Germinal center (tissue), 1 donor: ENCODE measurements at regions not wholly inside any gene's neighbourhood (a gene's known extent, or its start where the extent isn't known, plus 50 kb on each side); places are given as distances from the start of the nearest gene placed in this dataset.
"Not testable (repeated sequence)": the region's sequence is repeated elsewhere in the genome, so short reads cannot be mapped to it uniquely, and the experiment has no call there.

Experiments used
- DNase-seq: peaks from one replicate; pipeline ENCODE4 v3.0.0; 2012; ENCODE audit warnings: mixed read lengths, low spot score

DNA sequence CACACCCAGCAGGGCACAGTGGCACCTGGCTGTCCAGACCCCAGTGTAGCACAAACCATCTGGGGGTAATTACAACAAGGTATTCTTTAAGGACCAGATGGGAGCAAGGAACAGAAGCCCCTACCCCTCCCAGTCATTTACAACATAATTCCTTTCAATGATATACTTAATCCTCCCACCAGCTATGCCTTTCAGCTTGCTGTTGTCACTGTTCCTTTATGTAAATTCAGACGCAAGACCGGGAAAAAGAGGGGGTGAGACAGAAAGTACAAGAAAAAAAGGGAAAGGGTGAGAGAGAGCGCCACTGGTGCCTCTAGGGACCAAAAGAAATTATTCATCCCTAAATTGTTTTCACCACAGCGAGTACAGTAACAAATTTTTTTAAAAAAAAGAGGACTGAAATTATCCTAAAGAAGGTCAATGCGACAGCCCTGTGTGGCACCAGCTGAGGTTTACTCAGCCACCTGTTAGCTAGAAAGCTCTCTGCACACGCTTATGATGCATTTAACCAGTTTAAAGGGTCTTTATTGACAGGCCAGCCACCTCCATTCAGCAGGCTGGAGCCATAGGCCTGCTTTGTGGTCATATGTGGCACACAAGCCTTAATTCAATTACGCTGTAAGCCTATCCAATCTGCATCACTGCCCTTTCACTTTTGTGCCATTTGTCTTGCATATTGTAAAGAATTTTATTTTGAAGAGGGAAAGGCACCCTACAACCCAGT, 210.2 kb upstream of the ISL1 start:
- no peak for DNase-seq

DNA sequence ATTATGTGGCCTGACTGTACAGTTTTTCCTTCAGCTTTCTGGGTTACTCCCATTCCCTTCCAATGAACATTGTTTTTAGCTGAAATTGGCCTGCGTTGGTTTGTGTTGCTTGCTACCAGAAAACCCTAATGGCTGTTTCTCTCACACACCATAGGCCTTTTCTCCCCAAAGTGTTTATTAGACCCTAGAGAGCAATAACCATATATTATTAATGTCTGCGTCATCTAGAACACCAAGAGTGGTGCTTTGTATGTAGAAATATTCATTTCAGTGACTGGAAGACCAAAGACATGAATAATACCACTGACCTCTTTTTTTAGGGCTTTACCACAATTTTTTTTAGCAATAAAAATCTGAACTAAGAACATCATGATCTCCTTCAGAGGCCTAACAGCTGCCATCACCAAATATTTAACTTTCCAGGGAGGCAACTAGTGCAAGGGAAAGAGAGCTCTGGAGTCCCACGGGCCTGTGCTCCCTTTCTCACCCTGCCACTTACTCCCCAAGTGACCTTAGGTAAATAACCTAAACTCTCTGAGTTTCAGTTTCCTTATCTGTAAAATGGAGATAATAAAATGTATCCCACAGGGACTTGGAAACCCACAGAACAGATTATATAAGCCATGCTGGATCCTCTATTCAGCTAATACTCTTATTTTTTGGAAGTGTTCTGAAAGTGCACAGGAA, 201.9 kb upstream of the ISL1 start:
- DNase-seq = no peak

DNA sequence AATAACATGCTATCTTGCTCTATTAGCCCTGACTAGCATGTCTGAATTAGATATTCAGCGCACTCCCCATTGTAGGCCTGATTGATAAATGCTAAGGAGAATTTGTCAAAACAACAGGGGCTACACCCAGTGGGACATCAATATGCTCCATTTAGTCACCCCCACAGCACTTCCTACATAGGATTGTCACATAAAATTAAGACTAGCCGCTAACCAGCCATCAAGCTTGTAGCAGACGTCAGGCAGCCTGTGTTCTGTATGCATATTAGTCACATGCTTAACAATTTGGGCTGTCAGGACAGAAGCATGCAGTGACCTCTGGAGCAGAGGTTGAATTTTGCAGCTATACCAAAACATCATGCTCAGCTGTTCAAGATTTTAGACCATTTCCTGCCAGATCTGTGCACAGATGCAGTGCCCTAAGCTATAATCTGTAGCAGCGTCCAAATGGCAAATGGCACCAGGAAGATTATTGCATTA, 197.4 kb upstream of the ISL1 start:
- DNase-seq = no peak

DNA sequence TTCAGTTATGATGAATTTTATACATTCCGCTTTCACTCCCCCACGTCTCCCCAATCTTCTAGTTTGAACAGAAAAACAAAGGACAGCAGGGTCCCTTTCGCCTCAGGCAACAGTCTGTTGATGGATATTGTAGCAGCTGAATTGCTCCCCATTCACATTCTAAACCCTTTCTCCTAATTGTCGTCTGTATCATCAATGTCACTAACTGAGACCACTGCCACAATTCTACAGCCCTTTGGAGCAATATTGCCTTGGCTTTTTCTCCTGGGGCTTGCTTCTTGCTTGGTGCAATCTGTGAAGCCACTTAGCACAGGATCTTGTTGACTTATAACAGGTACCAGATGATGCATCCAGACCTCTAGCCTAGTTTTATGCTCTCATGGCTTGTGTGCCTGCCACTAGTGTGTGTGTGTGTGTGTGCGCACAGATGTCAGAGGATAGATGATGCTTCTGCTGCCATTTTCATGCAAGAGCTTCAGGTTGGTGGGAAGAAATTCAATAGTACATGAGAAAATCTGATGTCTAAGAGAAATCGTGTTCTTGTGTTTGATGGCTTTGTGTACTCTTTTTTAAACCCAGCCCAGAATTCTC, 195.2 kb upstream of the ISL1 start:
- DNase-seq = no peak

DNA sequence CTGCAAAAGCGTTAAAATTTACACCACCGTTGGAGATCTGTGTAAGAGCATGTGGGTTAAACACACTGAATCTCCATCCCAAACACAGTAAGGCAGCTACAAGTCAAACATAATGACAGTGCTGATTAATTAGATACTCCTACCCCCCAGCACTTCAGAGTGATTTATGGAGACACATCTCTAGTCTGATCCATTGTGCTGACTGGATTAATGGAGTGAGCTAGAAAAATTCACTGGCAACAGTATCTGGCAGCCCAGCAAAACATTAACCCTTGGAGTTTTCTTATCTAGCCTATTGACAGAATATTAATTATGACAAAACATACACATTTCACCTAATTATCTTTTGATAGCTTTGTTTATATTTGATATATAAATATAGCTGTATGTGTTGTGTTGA, 188.6 kb upstream of the ISL1 start:
- DNase-seq = no peak

DNA sequence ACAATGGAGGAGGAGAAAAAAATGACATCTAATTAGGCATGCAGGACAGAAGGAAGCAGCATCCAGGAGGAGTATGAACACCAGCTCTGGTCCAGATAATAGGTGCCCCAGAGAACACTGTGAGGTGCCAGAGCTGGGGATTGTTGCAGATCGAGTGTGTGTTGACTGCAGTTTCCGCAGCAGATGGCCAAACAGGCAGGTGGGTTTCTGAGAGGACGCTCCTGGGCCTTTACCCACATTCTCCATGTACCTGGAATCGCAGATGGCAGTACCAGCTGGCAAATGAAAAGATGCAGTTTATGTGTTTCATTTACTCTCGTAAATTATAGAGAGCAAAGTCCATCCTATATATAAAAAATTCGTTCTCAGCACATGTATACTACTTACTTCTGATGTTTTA, 182.2 kb upstream of the ISL1 start:
- DNase-seq = no peak

DNA sequence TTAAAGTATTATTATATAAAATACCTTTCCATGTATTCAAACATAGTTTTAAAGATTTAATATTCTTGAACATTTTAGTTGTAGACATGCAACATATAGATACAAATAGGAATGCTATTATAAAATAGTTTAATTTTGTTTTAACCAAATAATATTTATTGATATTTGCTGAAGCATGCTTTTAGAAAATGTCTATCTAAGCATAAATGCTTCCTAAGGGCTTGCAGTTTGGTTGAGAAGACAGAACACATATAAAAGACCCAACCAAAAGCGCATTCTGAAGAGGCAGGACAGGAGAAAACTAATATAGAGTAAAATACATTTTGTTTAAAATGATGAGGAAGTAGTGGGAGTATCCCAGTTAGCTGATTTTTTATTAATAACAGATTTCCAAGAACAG, 181.5 kb upstream of the ISL1 start:
- no peak for DNase-seq

DNA sequence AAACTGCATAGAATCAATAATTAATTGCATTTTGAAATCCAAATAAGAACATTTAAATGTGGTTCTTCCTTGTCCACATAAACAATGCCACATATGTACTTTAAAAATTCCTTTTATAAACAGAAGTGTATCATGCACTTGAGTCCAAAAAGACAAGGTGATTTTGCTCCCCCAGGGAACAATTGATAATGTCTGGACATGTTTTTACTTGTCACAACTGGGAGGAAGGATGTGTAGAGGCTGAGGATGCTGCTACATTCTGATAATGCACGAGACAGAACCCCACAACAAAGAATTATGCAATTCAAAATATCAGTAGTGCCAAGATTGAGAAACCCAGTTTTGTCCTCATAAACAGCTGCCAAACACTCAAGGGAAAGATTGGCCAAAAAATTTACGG, 181.1 kb upstream of the ISL1 start:
- DNase-seq = no peak

DNA sequence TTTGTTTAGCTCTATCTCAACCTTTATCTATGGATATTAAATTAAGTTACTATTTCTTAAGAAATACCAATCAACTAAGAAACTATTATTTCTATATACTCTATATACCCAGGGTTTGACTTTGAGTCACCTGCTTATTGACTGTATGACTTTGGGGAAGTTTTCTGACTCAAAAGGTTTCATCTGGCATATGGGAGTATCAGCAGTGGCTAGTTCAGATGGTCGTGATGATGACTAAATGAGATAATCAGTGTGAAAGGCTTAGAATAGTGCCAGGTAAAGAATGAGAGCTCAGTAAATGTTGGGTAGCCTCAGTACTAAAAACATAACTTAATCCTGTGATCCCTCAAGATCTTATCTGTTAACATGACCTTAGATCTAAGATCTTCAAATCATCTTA, 179.7 kb upstream of the ISL1 start:
- no peak for DNase-seq

DNA sequence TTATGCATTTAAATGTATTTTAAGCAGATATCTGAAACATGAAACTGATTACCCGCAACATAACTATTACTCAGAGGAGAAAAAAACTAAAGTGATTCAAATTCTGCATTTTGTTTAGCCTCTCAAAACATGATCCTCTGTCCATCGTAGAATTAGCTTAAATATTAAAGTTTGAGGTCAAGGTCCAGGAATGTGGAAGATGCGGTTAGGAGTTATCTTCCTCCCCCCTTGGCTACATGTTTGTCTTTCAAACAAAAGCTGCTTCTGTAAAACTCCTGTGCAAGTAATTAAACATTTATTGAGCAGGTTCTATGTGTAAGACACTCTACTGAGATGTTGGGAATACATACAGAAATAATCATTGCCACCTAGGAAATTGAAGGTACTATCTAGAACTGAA, 175.0 kb upstream of the ISL1 start:
- DNase-seq = no peak

DNA sequence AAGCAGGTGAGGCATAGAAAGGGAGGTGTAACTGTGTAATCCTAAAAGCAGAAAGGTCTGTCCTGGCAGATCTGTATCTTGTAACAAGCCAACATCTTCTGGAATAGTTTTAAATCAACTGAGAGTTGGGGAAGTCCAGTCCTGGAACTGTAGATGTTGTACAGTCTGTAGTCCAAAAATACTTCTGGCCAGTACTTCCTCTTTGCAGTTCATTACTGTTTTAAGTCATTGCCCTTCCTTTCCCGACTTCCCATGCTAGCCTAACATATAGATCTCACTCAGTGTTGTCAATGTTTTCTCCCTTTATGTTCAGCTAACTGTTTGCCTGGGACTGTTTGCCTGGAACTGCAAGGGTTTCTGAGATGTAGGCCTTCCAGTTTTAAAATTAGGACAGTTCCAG, 168.5 kb upstream of the ISL1 start:
- DNase-seq = no peak

DNA sequence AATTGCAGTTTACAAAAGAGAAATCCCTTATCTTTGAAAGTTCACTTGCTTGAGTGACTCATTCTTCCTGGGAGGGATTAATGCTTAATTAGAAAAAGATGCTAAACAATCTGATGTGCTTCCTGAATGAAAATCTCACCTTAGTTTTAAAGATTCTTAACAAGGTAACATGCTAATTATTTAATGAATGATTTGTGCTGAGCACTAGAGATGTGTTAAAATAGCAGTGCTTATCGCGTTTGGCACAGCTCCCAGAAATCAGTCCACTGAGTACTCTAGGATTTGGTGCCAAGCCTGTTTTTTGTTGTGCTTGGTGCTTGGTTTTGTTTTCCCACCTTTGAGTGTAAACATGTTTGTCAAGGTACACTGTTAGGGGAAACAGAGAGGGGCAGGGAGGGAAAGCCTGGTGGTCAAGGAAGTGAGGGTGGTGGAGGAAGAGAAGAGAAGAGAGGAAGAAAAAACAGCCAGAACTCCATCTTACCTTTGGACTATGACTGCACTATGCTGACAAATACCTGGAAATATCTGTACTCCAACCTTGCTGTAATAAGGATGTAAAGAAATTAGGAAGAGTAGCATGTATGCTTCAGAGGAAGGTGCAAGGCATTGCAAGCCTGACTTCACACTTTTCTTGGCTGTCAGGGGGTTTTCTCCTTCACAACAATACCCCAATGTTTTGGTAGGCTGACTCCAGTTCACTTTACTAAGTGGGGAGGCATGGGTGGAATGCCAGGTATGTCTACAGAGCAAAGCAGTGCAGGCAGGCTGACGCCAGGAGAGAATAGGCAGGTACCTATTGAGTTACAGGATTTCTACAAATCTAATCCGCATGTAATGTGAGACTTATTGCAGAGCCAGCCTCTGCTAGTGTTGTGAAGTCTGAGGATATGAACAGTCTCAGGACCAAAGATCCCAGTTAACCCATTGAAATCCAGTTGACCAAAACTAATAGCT, 157.2 kb upstream of the ISL1 start:
- DNase-seq = no peak

DNA sequence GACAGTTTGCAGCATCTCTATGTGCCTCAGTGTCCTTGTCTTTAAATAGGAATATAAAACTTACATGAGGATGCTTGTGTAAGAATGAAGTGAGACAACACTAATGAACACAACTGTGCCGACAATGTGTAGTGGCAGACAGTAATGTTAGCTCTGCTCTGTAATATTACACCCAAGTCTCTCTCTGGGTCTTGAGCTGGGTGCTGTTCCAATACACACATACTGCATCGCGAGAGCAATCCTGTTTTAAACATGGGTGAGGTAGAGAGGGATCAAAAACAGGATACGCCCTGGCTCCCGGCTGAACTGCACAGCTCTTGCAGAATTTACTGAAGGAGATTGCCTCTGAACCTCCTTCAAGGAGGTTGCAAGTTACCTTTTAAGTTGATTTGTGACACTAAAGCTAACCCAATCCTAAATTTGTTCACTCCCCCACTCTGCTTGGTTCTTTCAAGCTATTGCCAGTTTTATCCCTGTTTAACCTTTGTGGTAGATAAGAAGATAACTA, 155.2 kb upstream of the ISL1 start:
- no peak for DNase-seq

DNA sequence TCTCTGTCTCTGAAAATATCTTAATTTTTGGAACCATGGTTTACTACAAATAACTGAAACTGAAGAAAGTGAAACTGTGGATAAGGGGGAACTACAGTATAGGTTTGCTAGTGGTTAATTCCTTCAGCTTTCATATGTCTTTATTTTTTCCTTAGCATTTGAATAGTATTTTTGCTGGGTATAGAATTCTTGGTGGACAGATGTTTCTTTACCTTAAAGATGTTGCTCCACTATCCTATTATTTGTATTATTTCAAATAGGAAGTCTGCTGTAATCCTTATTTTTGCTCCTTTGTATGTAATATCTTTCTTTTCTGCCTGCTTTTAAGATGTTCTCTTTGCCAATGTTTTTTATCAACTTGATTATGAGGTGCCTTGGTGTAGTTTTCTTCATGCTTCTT, 152.9 kb upstream of the ISL1 start:
- no peak for DNase-seq

DNA sequence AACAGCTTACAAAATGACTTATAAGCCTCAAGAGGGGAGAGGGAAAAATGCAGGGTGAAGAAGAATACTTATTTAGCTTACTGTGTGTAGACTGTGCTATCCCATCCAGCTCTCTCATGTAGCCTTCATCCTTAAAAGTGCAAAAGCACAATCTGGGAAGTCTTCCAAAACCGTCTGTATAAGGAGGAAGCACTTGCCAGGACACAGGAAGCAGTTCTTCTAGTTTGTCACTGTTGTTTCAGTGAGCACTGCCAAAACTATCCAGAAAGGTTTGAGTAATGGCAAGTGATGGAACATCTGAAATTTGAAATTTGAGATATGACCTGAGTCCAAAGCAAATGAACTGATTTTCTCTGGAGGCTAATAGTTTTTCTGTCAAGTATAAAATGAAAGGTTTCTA, 140.8 kb upstream of the ISL1 start:
- DNase-seq = no peak

DNA sequence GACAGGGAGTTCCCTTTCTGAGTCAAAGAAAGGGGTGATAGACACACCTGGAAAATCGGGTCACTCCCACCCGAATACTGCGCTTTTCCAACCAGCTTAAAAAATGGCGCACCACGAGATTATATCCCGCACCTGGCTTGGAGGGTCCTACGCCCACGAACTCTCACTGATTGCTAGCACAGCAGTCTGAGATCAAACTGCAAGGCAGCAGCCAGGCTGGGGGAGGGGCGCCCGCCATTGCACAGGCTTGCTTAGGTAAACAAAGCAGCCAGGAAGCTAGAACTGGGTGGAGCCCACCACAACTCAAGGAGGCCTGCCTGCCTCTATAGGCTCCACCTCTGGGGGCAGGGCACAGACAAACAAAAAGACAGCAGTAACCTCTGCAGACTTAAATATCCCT, 132.3 kb upstream of the ISL1 start:
- DNase-seq = not testable (repeated sequence)

DNA sequence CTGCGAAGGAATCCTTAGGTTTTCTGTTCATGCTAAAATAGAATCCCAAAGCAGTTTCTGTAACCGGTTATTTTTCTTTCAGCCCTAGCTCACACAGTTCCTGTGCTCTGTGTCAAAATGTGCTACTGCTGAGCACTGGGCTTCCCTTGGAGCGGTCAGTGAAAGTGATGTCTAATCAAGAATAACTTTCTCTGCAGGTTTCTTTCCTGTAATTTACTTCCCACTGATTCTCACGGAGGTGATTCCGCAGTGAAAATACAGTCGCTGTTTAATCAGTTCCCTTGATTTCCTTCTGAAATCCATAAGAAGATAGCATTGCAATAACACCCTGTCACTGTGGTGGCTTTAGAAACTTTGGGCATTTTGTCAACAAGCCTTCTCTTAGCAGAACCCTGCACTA, 112.0 kb upstream of the ISL1 start:
- no peak for DNase-seq

DNA sequence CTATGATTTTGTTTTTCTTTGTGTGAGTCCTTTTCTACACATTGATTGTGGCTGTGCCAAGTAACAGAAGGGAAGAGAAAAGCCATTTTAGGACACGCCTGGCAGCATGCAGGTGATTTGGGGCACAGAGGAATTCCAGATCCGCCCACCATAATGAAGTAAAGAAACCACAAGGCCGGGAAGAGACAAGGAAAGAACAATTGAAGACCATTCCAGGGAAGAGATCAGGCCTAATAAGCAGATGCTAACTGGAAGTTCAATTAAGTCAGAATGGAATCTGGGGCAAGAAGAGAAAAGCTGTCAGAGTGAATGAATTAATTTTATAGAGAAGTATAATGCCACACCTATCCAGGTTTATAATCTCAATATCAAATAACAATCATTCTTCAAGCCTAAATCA, 110.2 kb upstream of the ISL1 start:
- DNase-seq = no peak

DNA sequence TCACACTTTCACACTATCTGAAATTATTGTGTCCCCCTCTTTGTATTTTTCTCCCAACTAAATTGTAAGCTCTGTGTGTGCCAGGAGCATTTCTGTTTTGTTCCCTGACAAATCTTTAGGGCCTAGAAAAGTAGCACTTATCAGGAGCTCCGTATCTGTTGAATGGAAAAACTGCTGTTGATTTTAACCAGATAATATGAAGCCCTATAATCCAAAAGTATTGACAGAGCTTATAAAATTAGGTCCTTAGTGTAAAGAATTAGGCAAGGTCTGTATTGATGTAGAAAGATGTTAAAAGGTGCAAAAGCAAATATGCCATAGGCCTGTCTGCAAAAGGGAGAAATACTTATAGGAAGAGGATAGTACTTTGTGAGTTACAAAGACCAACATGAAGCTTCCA, 109.4 kb upstream of the ISL1 start:
- DNase-seq = no peak

DNA sequence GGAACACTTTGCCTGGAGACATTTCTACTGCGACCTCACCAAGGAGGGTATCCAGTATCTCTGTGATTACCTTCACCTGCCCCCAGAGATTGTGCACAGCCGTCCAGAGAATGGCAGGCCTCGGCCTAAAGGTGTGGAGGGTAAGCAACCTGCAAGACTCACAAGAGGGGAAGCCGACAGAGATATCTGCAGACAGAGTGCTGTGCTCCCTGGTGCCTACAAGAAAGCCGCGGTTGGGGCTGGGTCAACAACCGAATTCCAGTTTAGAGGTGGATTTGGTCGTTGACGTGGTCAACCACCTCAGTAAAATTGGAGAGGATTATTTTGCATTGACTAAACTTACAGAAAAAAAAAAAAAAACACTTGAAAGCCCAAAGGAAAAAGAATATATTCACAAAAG, 107.8 kb upstream of the ISL1 start:
- DNase-seq = no peak

DNA sequence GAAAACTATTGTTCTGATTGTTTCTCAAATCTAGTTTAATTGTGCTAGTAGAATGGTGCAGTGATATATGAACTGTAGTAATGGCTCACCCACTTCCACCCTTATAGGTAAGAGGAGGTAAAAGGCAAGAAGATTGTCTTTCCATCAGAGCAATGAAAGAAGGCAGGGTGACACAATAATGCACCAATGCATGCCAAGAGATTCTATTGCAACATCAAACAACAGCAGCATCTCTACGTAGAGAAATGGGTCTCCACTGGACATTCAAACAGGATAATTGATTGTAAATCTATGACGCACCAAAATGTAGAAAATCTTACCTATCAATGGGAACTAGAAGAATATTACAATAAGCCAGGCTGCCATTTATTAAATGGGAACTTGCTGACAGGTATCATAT, 107.0 kb upstream of the ISL1 start:
- DNase-seq = no peak

DNA sequence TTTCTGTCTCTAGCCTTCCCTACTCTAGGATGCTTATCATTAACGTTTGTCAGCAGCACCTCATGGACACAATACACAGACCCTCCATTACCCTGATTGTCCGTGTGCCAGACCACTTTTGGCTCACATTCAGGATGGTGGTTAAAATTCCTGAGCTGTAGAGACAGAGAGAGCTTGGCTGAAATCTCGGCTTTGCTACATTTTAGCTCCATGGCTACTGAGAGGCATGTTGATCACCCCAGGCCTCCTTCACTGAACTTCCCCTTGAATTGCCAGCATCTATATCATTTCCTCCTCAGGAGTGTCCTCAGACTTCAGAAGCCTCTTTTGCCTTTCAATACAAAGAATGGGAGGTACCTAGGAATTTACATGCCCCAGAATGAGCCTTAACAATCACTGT, 104.7 kb upstream of the ISL1 start:
- no peak for DNase-seq
